B cell (primary cell): ENCODE measurements at regions not wholly inside any gene's neighbourhood (a gene's known extent, or its start where the extent isn't known, plus 50 kb on each side); places are given as distances from the start of the nearest gene placed in this dataset.

Source experiments
- EZH2 ChIP-seq: IDR thresholded peaks from 2 replicates; pipeline ENCODE4 v1.6.1; 2012; ENCODE audit warnings: borderline replicate concordance, low read depth, mild to moderate bottlenecking, moderate library complexity, low read length; ENCODE audit not compliant: insufficient read depth, poor library complexity, severe bottlenecking
- TF ChIP-seq, protein P1 (sequence below): fragments of 200-600 bp; IDR thresholded peaks from one replicate; pipeline ENCODE4 v1.8.0; 2022; ENCODE audit warnings: antibody characterized with exemption, mild to moderate bottlenecking

DNA sequence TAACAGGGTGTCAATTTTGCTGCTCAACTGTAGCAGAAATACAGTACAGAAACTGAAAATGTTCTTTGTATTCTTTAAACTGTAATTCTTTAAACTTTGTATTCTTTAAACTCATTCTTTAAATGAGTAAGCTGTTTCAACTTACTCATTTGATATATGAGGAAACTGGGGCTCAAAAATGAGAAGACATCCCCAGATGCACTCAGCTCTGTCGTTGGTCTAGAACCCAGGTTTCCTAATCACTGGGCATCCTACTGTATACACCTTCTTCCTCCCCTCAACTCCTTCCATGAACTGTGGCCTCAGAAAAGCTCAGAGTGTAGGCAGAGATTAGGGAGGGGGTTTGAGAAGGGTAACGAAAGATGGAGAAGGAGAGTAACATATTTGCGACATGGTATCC is 136.5 kb upstream of the MAST4 start:
- TF ChIP-seq, protein P1, sequence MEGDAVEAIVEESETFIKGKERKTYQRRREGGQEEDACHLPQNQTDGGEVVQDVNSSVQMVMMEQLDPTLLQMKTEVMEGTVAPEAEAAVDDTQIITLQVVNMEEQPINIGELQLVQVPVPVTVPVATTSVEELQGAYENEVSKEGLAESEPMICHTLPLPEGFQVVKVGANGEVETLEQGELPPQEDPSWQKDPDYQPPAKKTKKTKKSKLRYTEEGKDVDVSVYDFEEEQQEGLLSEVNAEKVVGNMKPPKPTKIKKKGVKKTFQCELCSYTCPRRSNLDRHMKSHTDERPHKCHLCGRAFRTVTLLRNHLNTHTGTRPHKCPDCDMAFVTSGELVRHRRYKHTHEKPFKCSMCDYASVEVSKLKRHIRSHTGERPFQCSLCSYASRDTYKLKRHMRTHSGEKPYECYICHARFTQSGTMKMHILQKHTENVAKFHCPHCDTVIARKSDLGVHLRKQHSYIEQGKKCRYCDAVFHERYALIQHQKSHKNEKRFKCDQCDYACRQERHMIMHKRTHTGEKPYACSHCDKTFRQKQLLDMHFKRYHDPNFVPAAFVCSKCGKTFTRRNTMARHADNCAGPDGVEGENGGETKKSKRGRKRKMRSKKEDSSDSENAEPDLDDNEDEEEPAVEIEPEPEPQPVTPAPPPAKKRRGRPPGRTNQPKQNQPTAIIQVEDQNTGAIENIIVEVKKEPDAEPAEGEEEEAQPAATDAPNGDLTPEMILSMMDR = no peak
- TF ChIP-seq EZH2 = no peak
